Kidney (tissue), 13 donors: ENCODE measurements at regions not wholly inside any gene's neighbourhood (a gene's known extent, or its start where the extent isn't known, plus 50 kb on each side); places are given as distances from the start of the nearest gene placed in this dataset.

Experiments used
- DNase-seq, 5 donors: peaks; one replicate each; pipeline ENCODE4 v3.0.0-alpha.2; 2013 to 2020
- FAIRE-seq: peaks from 2 replicates; lab custom pipeline; 2012; peaks lifted over from hg19 to GRCh38; lab: Jason Lieb, UNC
- H3K27ac ChIP-seq, 2 donors: one replicate each; pipeline ENCODE4 v1.7.0; 2013; ENCODE audit warnings: low read depth in 2 of 2, low read length in 2 of 2, inconsistent platforms in 1 of 2
- H3K27me3 ChIP-seq: one replicate; pipeline ENCODE4 v1.7.1; 2013; ENCODE audit warnings: low read length, inconsistent platforms; ENCODE audit not compliant: control insufficient read depth, insufficient read depth
- H3K36me3 ChIP-seq, 3 donors: one replicate each; pipeline versions ENCODE4 v1.7.0 to v1.7.1; 2013; ENCODE audit warnings: low read length in 3 of 3, control low read depth in 1 of 3, inconsistent platforms in 1 of 3; ENCODE audit not compliant: insufficient read depth in 3 of 3, control insufficient read depth in 2 of 3
- H3K4me1 ChIP-seq, 3 donors: one replicate each; pipeline versions ENCODE4 v1.7.0 to v1.7.1; 2013; ENCODE audit warnings: low read length in 3 of 3, inconsistent platforms in 1 of 3, low read depth in 1 of 3; ENCODE audit not compliant: control insufficient read depth in 2 of 3, insufficient read depth in 2 of 3
- H3K4me3 ChIP-seq, 3 donors: one replicate each; pipeline versions ENCODE4 v1.7.0 to v1.8.1; 2013; ENCODE audit warnings: low read length in 3 of 3, control low read depth in 1 of 3, inconsistent platforms in 1 of 3
- H3K9ac ChIP-seq, 3 donors: one replicate each; pipeline versions ENCODE4 v1.7.0 to v1.7.1; 2013; ENCODE audit warnings: low read length in 3 of 3, control low read depth in 1 of 3, inconsistent platforms in 1 of 3
- H3K9me3 ChIP-seq, 3 donors: one replicate each; pipeline versions ENCODE4 v1.7.0 to v1.7.1; 2013; ENCODE audit warnings: low read length in 3 of 3, control low read depth in 1 of 3, inconsistent platforms in 1 of 3; ENCODE audit not compliant: control insufficient read depth in 2 of 3, insufficient read depth in 1 of 3
- CTCF ChIP-seq: IDR thresholded peaks from 3 replicates; pipeline ENCODE4 v1.5.1; 2012; ENCODE audit warnings: mild to moderate bottlenecking, moderate library complexity, borderline replicate concordance; ENCODE audit not compliant: insufficient read depth; ENCODE audit errors: extremely low read depth
- intact Hi-C: fragments of 100-400 bp; cut with DNase I; formaldehyde crosslinking; loops from one replicate; pipeline ENCODE4 v1.11.1; 2022
- donor health status: control.
- donor health status: control.
- donor health status: control.
- donor health status: control.
- donor health status: control.
- donor health status: DM: yes; HTN: yes; CAD: no.
- donor health status: Normal renal cell carcinoma (clear cell type).

DNA sequence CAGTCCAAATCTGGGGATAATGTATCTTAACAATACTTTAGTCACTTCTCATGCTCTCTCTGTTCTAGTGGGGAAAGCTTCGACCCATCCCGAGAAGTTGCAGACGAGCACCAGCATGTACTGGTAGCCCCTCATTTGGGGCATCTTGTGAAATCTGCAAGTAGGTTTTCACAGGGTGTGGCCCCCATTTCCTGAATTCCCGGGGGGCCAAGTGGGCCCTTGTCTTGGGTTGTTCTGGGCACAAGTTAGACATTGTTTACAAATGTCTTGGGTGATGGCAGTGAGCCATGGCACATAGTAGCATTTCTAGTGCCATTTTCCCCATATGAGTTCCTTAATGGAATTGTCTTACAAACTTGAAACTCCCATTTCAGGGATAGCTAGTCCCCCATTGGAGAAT lies 216.7 kb upstream of the KCND2 start:
- Histone ChIP-seq H3K4me1 (peaks cover 0 to 2% (median 0%) of the 10 kb centered on the region in 3 donors), H3K36me3 (no peaks in the 10 kb centered on the region), H3K9ac (no peak overlapping the region), H3K27me3 (no peaks in the 10 kb centered on the region), H3K27ac (no peak overlapping the region), H3K9me3 (no peaks in the 10 kb centered on the region), H3K4me3 (no peak overlapping the region)
- intact Hi-C loops = no loop called here
- FAIRE-seq = no peak
- no peak for DNase-seq
- TF ChIP-seq CTCF = no peak

DNA sequence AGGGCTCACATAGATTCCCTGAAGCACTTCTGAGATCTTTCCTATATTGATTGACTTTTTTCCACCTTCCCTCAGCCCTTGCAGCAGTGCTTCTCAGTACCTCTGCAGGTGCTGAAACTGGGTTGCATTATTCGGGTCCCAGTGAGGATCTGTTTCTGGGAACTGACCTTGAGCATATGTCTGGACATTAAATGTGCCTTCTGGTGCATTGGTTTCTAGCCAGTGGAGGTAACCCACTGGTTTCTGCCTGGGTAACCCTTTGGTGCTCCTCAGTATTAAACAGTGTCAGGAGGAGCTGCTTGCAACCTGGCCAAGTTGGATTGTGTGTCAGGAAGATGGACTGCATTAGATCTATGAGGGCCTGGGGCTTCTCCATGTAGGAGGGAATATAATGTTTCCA lies 213.3 kb upstream of the KCND2 start:
- Histone ChIP-seq H3K4me3 (no peak overlapping the region), H3K9me3 (no peaks in the 10 kb centered on the region), H3K9ac (no peak overlapping the region), H3K27me3 (no peaks in the 10 kb centered on the region), H3K27ac (no peak overlapping the region), H3K36me3 (no peaks in the 10 kb centered on the region), H3K4me1 (no peaks in the 10 kb centered on the region)
- FAIRE-seq = no peak
- TF ChIP-seq CTCF = no peak
- DNase-seq = no peak
- intact Hi-C loops = no loop called here

GRCh38 chr7:120060281-120060680 lies 212.7 kb upstream of the KCND2 start:
- FAIRE-seq (no peak), DNase-seq (no peak)
- no peak for TF ChIP-seq CTCF
- intact Hi-C loops = no loop called here
- no peak overlapping the region for H3K4me3 ChIP-seq
- no peak overlapping the region for H3K9ac ChIP-seq
- H3K27ac ChIP-seq = no peak overlapping the region
- H3K36me3 ChIP-seq = no peaks in the 10 kb centered on the region
- no peaks in the 10 kb centered on the region for H3K9me3 ChIP-seq
- no peaks in the 10 kb centered on the region for H3K27me3 ChIP-seq
- no peaks in the 10 kb centered on the region for H3K4me1 ChIP-seq

- no peak overlapping the region for H3K27ac ChIP-seq
- no peak overlapping the region for H3K4me3 ChIP-seq
- H3K36me3 ChIP-seq = no peaks in the 10 kb centered on the region
- no peak for TF ChIP-seq CTCF
- no peak for DNase-seq
- H3K27me3 ChIP-seq = no peaks in the 10 kb centered on the region
- H3K9me3 ChIP-seq = no peaks in the 10 kb centered on the region
- intact Hi-C loops = no loop called here
- H3K4me1 ChIP-seq = no peaks in the 10 kb centered on the region
- no peak overlapping the region for H3K9ac ChIP-seq
- FAIRE-seq = no peak
Measured at GRCh38 chr7:120060875-120061274, 212.1 kb upstream of the KCND2 start.
